ENCODE measurements at regions not wholly inside any gene's neighbourhood (a gene's known extent, or its start where the extent isn't known, plus 50 kb on each side); places are given as distances from the start of the nearest gene placed in this dataset.
A peak's percentile ranks its signal among the peaks of the same experiment; 100 is the strongest.
"Not testable (repeated sequence)": the region's sequence is repeated elsewhere in the genome, so short reads cannot be mapped to it uniquely, and the experiment has no call there.

DNA sequence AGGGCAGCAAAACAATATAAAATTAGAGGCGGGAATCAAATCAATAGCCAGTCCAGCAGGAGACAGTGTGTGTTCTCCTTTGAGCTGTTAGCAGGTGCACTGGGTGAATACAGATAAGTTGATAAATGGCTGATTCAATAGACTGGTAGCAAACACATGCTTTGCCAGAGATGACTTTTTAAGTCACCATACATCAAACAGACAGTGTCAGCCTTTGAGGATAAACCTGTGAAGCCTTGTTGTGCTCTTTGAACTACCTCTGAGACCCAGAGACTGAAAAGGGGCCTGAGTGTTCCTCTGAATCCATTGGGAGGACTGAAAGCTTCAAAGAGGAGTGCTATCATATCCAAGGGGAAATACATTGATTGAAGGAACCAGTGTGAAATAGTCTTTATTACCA, 301.9 kb downstream of the RASEF start:
- no peak for DNase-seq

DNA sequence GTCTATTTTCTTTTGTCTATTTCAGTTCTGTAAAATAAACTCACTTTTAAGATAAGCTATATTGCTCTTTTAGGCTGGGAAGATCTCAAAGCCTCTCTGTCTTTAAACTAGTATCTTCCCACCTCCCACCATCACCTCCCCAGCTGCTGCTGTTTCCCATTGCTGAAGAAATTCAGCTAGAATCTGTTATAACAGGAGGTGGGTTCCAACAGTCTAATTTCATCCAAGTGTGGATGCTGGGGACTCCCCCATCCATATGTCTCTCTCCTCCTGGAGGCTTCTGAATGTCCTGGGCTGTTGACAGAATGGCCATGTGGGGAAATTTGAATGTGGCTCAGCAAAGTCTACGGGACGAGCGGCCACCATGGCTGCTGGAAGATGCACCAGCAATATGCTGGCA, 301.0 kb downstream of the RASEF start:
- DNase-seq: no peak

DNA sequence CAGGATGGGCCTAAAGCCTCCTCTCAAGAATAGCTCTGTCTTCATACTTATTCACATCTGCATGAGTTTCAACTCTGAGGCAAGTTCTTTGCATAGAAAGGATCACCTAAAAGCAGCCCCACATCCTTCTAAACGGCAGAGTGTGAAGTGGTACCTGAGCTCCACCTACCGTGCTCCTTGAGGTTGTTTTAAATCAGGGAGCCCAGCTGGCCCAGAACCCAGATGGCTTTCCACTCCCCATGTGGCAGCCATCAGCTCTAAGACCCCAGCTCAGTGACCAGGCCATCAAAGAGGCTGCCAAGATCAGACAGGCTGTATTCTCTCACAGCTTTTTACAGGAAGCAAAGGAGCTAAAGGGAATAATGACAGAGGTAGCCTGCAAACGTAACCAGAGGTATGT, 299.3 kb downstream of the RASEF start:
- no peak for DNase-seq

DNA sequence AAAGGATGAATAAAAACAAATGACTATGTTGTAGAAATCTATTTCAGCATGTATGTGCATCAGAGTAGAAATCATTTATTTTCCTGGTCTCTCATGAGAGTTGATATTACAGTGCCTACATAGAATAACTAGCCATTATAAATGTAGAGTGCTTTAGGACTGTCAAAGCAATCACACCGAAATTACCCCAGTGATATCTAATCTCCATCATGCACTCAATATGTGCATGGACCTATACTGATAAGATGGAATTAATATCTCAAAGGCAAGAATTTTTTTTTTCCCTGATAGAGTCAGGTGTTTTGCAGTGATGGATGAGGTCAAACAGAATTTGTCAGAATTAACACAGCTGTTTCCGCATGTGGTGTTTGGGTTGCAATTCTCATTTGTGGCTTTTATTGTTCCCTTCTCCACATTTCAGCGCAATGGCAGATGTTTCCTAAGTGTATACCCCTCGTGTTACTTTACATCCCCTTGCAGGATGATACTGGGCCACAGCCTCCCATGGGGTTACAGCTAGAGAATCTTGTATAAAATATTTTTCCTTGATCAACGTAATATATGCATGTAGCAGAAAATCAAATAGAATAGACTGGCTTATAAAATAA, 298.8 kb downstream of the RASEF start:
- DNase-seq: no peak

DNA sequence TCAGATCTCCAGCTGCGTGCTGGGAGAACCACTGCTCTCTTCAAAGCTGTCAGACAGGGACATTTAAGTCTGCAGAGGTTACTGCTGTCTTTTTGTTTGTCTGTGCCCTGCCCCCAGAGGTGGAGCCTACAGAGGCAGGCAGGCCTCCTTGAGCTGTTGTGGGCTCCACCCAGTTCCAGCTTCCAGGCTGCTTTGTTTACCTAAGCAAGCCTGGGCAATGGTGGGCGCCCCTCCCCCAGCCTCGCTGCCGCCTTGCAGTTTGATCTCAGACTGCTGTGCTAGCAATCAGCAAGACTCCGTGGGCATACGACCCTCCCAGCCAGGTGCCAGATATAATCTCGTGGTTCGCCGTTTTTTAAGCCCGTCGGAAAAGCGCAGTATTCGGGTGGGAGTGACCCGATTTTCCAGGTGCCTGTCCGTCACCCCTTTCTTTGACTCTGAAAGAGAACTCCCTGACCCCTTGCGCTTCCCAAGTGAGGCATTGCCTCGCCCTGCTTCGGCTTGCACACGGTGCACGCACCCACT, 288.2 kb downstream of the RASEF start:
- not testable (repeated sequence) for DNase-seq

DNA sequence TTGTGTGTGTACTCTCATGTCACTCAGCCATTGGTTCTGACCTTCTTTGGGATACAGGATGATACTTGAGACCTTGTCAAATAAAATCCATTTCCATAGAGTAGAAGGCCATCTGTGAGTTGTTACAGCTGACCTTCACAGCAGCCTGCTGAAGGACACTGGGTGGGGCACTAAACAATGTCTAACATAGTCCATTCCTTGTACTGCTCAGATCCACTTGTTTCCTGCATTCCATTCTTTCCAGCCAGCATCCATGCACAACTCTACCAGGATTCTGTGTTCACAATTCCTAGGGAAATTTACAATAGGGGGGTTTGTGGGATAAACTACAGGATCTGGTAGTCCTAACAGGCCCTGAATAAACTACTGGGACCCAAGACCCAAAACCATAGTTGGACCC, 286.4 kb downstream of the RASEF start:
- no peak for DNase-seq

DNA sequence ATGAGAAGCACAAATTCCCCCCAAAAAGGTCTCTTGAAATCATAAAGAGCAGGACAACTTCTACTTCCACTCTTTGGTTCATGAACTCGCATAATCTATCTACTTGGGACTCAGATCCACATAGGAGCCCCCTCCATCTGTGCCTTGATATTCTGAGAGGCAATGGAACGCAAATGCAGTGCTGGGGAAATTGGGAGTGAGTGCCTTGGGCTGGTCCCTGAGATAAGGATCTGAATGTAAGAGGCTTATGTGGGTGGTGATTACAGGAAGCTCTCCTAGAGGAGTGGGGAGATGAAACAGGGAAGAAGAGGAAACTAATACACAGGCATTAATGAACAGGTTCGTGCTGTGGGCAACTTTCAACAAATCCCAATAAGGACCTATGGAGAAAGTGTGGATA, 285.6 kb downstream of the RASEF start:
- DNase-seq: no peak

DNA sequence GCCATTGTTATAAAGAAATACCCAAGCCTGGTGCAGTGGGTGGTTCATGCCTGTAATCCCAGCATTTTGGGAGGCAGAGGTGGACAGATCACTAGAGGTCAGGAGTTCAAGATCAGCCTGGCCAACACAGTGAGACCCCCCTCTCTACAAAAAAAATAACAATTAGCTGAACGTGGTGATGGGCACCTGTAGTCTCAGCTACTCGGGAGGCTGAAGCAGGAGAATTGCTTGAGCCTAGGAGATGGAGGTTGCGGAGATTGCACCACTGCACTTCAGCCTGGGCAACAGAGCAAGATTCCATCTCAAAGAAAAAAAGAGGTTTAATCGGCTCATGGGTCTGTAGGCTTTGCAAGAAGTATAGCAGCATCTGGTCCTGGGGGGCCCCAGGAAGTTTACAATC, 284.0 kb downstream of the RASEF start:
- not testable (repeated sequence) for DNase-seq

DNA sequence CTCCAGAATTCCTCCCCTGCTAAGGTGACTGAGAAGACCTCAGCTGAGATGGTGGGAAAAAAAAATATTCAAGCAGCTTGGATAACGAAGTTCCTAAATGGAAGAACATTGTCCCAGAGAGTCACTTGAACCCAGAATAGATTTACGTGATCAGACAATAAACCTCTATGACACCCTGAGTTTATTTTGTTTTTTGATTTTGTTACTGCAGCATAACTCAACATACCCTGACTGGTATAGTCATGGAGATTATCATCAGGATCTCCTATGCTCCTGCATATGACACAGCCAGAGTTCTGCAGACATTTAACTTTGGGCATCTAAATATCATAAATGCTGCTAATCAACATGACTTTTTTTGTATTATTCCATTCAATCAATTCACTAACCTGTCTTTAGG, 282.9 kb downstream of the RASEF start:
- no peak for DNase-seq

DNA sequence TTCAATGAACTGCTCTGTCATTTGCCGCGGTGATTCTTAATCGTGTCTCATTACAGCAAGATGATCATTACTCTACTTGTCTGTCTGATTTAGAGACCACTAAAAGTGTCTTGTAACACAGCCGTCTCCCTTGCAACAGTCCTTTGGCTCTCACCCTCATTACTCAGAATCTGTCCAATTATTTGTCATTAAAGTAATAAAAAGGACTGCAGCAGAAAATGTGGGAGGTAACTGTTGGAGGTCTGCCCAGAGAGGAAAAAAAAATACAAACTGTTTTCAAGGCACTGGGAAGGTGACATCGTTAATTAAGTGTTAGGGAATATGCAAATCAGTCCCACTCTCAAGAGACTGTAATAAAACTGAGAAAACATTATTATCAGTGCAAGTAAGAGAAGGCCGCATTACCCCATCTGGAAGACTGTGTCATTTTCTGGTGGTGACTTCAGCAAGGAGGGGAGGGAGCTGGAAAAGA, 281.0 kb downstream of the RASEF start:
- peak; percentile 82 for DNase-seq

DNA sequence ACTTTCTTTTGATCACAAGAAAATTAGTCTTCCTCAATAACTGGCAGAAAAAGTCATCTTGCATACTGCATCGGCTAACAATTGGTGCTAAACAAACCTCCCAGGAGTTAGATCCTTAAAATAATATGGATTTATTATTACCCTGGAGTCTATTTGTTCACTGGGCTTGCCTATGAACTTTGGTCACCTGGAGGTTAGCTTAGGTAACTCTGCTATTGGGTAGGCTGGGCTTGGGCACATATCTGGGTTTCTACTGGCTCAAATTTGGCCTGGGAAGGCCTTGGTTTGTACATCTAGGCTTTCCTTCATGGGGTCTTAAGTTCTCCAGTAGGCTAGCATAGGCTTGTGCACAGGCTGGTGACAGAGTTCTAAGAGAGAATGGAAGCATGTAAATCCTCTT, 279.9 kb downstream of the RASEF start:
- no peak for DNase-seq

DNA sequence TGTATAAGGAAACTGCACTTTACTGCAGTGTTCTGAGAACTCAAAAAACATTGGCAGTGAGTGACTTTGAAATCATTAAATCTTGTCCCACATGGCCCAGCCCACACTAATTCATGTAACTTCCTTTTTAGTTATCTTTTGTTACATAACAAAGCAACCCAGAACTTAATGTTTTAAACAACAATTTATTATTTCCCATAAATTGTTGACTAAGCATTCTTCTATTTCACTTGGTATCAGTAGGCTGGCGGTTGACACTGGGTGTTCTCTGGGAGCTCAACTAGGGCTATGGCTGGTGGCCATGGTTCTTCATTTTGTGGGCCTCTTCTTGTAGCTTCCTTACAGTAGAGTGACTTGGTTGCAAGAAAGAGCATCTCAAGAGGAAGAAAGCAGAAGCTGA, 278.4 kb downstream of the RASEF start:
- DNase-seq: no peak

DNA sequence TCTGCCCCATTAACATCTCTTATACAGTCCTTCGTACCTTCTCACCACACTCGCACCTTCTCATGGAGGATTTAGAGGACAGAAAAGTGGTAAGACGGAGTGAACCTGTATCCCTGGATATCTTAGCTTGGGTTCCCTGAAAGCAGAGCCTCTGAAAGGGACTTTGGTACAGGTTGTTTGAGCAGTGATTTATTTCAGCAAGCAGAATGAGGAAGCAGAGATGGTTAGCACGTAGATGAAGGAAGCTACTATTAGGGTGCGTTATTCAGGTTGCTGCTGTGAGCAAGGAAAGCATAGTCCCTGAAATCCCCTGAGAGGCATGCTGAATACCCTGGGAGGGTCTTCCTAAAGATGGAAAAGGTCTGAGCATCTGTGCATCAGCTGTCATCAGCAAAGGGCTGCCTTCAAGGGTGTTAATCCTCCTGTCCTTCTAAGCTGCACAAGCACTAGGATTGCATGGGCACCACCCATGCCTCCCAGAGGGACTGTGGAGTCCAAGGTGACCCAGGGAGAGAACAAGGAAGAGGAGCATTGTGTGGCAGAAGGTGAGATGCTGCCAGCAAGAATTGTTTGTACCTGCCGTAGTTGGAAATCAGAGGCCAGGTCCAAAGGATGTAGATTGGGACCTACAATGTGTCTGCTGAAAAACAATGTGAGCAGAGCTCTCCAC, 273.7 kb downstream of the RASEF start:
- DNase-seq: no peak

DNA sequence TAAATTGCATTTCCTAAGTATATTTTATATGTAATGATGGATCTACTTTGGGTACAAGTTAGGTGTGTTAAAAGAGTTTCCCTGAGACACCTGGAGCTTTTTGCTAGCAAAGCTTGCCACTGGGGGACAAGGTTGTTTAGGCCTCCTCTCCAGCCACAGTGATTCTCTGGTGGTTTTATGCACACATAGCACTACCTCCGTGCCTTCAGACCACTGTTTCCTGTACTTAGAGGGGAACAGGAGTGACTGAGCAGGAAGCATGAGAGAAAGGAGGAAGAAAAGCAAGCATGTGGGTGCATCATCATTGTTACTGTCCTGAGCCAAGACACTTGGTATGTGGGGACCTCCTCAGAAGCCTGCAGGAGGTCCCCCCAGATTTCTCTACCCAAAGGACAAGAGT, 272.1 kb downstream of the RASEF start:
- no peak for DNase-seq

DNA sequence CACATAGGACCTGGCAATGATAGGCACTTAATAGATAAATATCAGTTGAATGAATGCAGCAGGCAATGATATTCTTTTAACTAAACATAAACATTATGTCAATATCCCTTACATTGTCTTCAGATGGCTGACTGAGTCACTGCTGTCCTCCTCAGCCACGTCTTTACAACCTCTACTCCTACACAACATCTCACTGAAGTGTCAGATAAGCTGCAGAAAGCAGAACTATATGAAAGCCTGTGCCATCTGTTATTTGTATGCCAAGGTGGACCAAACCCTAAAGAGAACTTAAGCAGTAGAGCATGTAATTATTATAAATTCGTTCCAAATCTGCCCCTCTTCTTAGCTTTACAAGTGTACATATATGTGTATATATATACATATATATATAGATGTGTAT, 271.2 kb downstream of the RASEF start:
- DNase-seq: no peak

DNA sequence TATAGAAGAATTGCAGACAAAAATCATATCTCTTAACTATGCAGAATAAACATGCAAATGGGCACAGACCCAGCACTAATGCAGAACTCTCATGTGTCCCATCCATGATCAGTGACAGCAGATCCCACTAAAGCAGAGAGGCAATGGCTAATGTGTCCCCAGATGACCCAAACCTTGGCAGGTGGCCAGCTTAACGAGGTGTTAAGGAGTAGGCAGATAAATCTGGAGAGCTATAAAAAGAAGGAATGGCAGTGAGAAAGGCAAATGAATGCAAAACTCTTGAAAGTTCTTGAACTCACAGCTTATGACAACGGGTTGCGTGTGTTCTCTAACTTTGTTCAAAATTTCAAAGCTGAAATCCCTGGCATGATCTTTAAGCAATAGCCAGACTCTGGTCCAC, 265.4 kb downstream of the RASEF start:
- DNase-seq: peak; percentile 37

DNA sequence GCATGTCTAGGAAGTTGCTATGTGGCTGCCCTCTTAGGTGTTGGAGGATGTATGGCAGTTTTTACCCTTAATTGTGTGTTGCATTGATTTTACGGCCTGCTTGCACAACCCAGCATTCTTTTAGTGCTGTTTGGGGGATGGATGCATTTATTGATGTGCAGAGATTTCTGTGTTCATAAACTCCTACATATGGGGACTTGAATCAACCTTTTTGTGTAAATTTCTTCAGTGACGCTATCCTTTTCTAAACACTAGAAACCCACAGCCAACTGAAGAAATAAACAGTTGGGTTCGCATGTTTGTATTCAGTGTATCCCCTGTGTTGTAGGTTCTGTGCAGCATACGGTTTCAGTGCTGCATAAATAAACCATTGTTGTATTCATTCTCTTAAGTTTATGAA, 263.7 kb downstream of the RASEF start:
- no peak for DNase-seq

DNA sequence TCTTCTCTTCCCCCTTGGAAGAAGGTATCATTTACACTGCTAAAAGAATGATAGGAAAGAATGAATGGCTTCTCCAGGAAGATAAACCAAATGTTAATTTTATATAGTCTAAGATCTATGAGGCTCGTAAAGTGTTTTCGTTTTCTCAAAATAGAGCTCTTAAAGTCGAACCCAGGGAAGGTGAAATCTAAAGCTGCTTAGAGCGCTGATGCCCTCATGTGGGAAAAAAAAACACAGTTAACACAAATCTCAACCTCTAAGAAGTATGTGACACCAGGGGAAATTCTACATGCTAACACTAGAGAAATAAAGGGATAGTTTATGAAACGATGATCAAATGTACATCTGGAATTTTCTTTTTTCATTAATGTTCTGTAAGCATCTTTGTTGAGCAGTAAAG, 257.9 kb downstream of the RASEF start:
- no peak for DNase-seq

DNA sequence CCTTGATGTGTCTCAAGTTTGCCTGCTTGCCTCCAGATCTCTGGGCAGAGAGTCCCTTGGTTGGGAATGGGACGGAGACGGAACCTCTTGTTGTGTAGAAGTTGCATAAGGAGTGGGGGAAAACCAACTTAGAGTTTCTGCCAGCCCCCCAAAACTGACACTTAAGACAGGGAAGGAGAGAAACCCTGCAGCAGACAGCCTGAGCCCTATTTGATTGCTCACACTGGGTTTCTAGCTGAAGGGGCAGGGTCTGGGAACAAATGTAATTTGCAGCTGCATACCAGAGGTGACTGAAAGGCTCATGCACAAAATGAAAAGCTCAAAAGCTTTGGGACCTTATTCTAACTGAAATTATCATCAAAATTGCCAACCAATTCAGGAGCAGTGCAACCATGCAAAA, 254.5 kb downstream of the RASEF start:
- DNase-seq: no peak

DNA sequence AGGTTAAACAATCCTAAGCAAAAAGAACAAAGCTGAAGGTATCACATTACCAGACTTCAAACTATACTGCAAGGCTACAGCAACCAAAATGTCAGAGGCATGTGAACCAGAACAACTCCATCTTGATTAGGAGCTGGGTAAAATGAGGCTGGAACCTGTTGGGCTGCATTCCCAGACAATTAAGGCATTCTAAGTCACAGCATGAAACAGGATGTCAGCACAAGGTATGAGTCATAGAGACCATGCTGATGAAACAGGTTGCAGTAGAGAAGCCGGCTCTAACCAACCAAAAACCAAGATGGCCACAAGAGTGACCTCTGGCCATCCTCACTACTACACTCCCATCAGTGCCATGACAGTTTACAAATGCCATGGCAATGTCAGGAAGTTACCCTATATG, 252.0 kb downstream of the RASEF start:
- no peak for DNase-seq

DNA sequence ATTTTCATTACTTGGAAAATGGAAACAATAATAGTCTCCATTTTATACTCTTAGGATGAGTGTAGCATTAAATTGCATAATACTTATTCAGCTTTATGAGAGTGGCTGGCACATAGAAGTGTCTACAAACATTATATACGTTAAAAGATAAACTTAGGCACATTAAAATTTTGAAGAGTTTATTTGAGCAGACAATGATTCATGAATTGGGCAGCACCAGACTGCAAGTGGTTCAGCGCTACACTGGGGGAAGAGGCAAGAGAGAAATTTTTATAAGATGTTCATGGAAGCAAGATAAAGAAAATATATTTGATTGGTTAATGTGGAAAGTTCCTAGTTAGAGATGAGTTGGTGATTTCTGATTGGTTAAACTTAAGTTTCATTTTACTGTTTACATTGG, 243.7 kb downstream of the RASEF start:
- DNase-seq: no peak

DNA sequence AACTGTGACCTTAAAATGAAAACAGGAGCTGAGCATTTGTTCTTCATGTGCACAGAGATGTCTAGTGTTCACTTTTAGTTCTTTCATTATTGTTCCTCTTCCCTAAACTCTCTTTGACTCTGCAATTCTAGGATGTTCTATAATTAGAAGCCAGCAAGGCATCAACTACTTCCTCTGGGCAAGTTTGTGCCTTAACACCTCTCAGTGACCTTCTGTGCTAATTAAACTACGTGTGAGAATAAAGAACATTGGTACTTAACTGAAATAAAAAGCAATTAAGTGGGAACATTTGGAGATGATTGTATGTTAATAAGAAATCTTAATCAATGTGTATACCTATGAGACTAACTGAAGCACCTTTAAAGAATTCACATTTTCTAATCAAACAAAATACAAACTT, 242.8 kb downstream of the RASEF start:
- no peak for DNase-seq

DNA sequence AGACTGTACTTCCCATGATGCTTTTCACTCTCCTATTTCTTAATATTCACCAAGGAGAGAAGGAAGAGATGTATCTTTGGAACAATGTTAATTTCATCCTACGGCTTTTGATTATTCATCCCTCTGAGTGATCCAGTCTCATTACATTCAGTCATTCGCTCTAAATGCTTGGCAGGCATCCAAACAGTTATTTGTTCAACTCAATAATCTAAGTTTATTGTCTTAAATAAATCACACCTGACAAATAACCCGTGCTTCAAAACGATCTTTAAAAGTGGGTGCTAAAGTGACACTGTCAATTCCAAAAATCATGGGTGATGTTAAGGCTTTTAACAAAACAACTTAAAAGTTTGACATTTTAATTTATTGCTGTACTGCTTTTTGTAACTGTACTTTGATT, 233.1 kb downstream of the RASEF start:
- peak; percentile 85 for DNase-seq

DNA sequence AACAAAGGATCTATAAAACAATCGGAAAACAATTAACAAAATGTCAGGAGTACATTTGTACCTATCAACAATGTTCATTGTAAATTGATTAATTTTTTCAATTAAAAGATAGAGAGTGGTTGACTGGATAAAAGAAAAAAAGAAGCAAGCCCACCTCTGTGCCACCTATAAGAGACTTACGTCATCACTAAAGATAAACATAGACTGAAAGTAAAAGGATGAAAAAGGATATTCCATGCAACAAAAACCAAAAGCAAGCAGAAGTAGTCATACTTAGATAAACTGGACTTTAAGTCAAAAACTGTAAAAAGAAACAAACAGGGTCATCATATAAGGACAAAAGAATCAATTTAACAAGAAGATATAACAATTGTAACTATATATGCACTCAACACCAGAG, 197.4 kb downstream of the RASEF start:
- no peak for DNase-seq

Data from COR-L47 (cell line).